Mesothelial cell of epicardium (in vitro differentiated cells): ENCODE measurements at regions not wholly inside any gene's neighbourhood (a gene's known extent, or its start where the extent isn't known, plus 50 kb on each side); places are given as distances from the start of the nearest gene placed in this dataset.

Experiments
- DNase-seq, 2 experiments: peaks; one replicate each; pipeline ENCODE4 v3.0.0; 2021; ENCODE audit warnings: low spot score in 2 of 2; ENCODE audit not compliant: unreplicated experiment in 2 of 2
- H3K27ac Mint-ChIP-seq: 2 replicates; pipeline ENCODE4 v1.8.0; 2021; ENCODE audit warnings: mixed read lengths
- H3K27me3 Mint-ChIP-seq: 2 replicates; pipeline ENCODE4 v1.8.0; 2021; ENCODE audit warnings: low read depth, mixed read lengths
- H3K36me3 Mint-ChIP-seq: 2 replicates; pipeline ENCODE4 v1.8.0; 2021; ENCODE audit warnings: mixed read lengths
- H3K4me1 Mint-ChIP-seq: 2 replicates; pipeline ENCODE4 v1.8.0; 2021; ENCODE audit warnings: mixed read lengths
- H3K4me3 Mint-ChIP-seq: 2 replicates; pipeline ENCODE4 v1.8.0; 2021; ENCODE audit warnings: mild to moderate bottlenecking, moderate library complexity, mixed read lengths
- H3K9me3 Mint-ChIP-seq: 2 replicates; pipeline ENCODE4 v1.8.0; 2021; ENCODE audit warnings: mixed read lengths
- TF ChIP-seq, protein P1 (sequence below): fragments of 200-600 bp; sonication (generic); IDR thresholded peaks from one replicate; pipeline ENCODE4 v1.5.0; 2021; ENCODE audit warnings: antibody characterized with exemption; ENCODE audit not compliant: unreplicated experiment

DNA sequence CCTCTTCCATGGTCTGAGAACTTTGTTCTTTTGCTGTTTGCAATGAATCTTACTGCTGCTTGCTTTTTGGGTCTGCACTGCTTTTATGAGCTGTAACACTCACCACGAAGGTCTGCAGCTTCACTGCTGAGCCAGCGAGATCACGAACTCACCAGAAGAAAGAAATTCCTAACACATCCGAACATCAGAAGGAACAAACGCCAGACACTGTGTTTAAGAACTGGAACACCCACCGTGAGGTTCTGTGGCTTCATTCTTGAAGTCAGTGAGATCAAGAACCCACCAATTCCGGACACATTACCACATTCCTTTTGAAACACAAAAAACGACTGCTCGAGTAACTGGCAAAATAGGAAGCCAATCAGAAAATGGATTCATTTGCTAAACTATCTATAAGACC is 471.8 kb downstream of the TFAP2A start:
- no peak for DNase-seq
- H3K27ac Mint-ChIP-seq, result no peak overlapping the region
- H3K4me3 Mint-ChIP-seq, result no peak overlapping the region
- H3K9me3 Mint-ChIP-seq, result no peaks in the 10 kb centered on the region
- H3K4me1 Mint-ChIP-seq, result no peaks in the 10 kb centered on the region
- H3K36me3 Mint-ChIP-seq, result no peaks in the 10 kb centered on the region
- TF ChIP-seq, protein P1, sequence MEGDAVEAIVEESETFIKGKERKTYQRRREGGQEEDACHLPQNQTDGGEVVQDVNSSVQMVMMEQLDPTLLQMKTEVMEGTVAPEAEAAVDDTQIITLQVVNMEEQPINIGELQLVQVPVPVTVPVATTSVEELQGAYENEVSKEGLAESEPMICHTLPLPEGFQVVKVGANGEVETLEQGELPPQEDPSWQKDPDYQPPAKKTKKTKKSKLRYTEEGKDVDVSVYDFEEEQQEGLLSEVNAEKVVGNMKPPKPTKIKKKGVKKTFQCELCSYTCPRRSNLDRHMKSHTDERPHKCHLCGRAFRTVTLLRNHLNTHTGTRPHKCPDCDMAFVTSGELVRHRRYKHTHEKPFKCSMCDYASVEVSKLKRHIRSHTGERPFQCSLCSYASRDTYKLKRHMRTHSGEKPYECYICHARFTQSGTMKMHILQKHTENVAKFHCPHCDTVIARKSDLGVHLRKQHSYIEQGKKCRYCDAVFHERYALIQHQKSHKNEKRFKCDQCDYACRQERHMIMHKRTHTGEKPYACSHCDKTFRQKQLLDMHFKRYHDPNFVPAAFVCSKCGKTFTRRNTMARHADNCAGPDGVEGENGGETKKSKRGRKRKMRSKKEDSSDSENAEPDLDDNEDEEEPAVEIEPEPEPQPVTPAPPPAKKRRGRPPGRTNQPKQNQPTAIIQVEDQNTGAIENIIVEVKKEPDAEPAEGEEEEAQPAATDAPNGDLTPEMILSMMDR, result no peak
- H3K27me3 Mint-ChIP-seq, result no peaks in the 10 kb centered on the region

DNA sequence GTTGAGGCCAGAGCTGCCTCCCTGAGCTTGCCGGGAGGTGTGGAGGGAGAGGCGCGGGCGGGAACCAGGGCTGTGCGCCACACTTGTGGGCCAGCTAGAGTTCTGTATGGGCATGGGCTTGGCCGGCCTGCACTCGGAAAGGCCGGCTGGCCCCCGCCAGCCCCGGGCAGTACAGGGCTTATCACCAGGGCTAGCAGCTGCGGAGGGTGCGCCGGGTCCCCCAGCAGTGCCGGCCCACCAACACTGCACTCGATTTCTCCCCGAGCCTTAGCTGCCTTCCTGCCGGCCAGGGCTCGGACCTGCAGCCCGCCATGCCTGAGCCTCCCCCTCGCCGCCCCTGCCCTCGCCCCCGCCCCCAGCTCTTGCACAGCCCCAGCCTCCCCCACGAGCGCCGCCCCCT is 472.7 kb downstream of the TFAP2A start:
- no peaks in the 10 kb centered on the region for H3K4me1 Mint-ChIP-seq
- TF ChIP-seq, protein P1, result no peak
- no peak for DNase-seq
- no peak overlapping the region for H3K27ac Mint-ChIP-seq
- H3K4me3 Mint-ChIP-seq, result no peak overlapping the region
- no peaks in the 10 kb centered on the region for H3K27me3 Mint-ChIP-seq
- H3K9me3 Mint-ChIP-seq, result no peaks in the 10 kb centered on the region
- H3K36me3 Mint-ChIP-seq, result no peaks in the 10 kb centered on the region

DNA sequence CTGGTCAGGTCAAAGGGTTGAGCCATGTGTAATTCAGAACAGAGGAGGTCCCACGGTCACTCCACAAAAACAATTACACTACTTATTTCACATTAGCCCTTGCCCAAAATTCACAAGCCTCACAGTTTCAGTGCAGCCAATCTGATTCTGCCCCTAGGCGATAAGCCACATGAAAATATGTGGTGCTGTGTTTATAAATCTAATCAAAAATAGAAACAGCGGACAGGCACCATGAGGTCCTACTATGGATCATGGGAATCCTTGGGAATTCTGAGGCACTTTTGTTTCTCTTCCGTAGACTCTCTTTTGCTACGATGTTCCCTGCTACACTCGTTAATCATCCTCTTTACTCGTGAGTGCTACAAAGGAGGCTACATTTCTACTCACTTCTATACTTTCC is 476.1 kb downstream of the TFAP2A start:
- H3K4me3 Mint-ChIP-seq, result no peak overlapping the region
- H3K36me3 Mint-ChIP-seq, result no peaks in the 10 kb centered on the region
- TF ChIP-seq, protein P1, result no peak
- no peak overlapping the region for H3K27ac Mint-ChIP-seq
- no peaks in the 10 kb centered on the region for H3K4me1 Mint-ChIP-seq
- H3K9me3 Mint-ChIP-seq, result no peaks in the 10 kb centered on the region
- no peak for DNase-seq
- no peaks in the 10 kb centered on the region for H3K27me3 Mint-ChIP-seq

DNA sequence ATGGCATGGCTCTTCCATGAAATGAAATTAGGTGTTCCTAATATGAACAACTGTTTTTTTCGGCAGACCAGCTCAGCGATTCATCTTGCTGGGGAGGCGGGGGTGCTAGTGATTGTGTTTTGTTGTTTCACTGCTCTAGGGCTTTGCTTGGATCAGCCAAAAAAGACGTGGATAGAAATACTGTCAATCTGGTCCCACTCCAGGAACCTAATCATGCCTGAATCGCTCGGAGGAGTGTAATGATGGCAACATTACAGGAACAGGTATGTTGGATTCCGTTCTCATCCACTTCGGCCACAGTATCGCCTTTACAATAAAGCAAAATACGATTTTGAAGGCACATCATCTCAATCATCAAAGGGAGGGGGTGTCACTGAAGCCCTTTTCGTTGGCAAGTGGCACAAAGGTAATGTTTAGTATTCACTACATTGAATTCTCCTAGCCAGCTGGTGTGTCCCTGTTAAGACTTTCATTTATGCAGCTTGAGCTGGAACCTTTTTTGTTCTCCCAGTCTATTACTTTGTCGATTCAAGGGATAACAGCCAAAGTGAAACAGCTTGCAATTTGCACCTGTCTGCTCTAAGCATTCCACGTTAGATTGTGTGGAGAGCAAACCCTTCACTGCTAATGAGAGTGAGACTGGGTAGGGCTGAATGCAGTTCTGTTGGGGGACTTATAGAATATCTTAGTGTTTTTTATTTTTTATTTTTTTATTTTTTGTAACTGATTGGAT is 477.7 kb downstream of the TFAP2A start:
- no peaks in the 10 kb centered on the region for H3K9me3 Mint-ChIP-seq

DNA sequence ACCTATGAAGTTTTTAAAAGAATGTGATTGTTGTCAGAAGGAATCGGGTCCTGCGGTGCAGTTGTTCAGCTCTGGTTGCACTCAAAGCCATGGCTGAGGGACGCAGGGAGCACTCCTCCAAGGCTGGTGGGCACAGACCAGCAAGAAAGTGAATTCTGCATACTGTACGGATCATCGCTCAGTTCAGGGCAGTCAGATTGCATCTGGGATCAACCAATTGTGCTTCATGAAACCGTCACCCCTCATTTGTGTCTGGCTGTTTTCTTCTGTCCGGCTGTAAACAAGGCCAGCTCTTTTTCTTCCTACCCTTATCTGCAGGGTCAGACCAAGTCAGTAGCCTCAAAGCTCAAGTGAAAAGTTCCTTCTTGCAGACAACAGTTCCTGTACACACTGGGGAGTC is 478.3 kb downstream of the TFAP2A start:
- TF ChIP-seq, protein P1, result no peak
- no peak overlapping the region for H3K4me3 Mint-ChIP-seq
- H3K4me1 Mint-ChIP-seq, result no peaks in the 10 kb centered on the region
- H3K9me3 Mint-ChIP-seq, result no peaks in the 10 kb centered on the region
- H3K27ac Mint-ChIP-seq, result no peak overlapping the region
- H3K27me3 Mint-ChIP-seq, result no peaks in the 10 kb centered on the region
- no peak for DNase-seq
- no peaks in the 10 kb centered on the region for H3K36me3 Mint-ChIP-seq

More for the DNA sequence above, 477.7 kb downstream of the TFAP2A start:
- Mint-ChIP-seq H3K27ac (no peak overlapping the region), H3K27me3 (no peaks in the 10 kb centered on the region), H3K36me3 (no peaks in the 10 kb centered on the region), H3K4me3 (no peak overlapping the region), H3K4me1 (no peaks in the 10 kb centered on the region)
- no peak for DNase-seq
- TF ChIP-seq, protein P1, result no peak
